ENCODE measurements at regions not wholly inside any gene's neighbourhood (a gene's known extent, or its start where the extent isn't known, plus 50 kb on each side); places are given as distances from the start of the nearest gene placed in this dataset.

DNA sequence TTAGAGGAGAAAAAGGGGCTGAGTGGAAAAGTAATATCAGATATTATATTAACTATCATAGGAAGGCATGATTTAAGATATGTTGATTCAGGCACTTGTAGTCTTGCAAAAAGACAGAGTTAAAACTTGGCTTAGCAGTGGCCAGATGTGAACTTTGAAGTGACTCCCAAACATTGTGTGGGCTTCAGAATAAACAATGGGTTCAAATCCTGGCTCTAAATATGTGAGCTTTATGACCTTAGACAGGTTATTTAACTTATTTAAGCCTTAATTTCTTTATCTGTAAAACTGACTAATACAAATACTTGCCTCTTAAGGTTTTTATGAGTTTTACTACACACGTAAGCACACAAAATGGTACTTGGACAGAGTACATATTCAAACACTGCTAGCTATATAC lies 85.9 kb downstream of the TNFSF18 start:
- H3K4me3 ChIP-seq: no peak overlapping the region
- intact Hi-C loops (cut with DNase I; ENCODE audit: low total_unique reads): loop anchor here (5.0 kb wide), 1 partner anchor 232 kb away; no protein-coding TSS in a partner anchor
- no peaks in the 10 kb centered on the region for H3K27me3 ChIP-seq
- TF ChIP-seq POLR2A (IDR thresholded peaks at IDR 0.05): no peak
- TF ChIP-seq, protein P1, sequence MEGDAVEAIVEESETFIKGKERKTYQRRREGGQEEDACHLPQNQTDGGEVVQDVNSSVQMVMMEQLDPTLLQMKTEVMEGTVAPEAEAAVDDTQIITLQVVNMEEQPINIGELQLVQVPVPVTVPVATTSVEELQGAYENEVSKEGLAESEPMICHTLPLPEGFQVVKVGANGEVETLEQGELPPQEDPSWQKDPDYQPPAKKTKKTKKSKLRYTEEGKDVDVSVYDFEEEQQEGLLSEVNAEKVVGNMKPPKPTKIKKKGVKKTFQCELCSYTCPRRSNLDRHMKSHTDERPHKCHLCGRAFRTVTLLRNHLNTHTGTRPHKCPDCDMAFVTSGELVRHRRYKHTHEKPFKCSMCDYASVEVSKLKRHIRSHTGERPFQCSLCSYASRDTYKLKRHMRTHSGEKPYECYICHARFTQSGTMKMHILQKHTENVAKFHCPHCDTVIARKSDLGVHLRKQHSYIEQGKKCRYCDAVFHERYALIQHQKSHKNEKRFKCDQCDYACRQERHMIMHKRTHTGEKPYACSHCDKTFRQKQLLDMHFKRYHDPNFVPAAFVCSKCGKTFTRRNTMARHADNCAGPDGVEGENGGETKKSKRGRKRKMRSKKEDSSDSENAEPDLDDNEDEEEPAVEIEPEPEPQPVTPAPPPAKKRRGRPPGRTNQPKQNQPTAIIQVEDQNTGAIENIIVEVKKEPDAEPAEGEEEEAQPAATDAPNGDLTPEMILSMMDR (IDR thresholded peaks at IDR 0.05): no peak
- WGBS, 2 donors: 85 to 90% methylated on average over 1 of the region's 1 CpG
- H3K9me3 ChIP-seq: no peaks in the 10 kb centered on the region
- H3K36me3 ChIP-seq (ENCODE audit: low read depth, missing control alignments): no peaks in the 10 kb centered on the region
- no peak overlapping the region for H3K27ac ChIP-seq
- no peak for DNase-seq
- H3K4me1 ChIP-seq: no peaks in the 10 kb centered on the region

DNA sequence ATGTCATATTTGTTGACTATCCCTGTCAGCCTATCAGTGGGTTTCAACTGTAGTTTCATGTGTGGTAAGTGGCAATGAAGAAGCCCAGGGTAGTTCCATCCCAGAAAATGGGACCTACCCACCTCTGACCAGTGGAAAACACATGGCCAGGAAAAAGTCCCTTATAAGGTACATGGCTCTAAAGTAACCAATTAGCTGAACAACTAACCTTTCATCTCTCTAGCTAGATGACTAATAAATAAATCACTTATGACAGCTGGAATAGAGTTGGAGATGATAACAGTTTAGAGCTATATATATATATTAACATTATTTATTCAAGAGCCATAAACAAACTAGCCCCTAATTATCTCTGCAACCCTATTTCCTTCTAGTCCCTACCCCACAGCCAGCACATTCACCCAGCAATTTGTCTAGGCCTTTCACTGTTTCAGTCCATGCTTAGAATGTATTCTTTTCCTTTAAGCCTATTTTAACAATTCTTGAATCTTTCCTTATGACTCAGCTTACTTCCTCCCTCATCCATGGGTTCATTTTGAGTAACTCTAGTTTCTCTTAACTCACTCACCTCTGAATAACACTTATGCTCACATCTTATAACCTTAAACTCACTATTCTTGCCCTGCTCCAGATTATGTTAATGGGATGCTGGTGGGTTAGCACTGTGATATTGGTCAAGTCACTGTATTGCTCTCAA lies 83.7 kb downstream of the TNFSF18 start:
- Histone ChIP-seq H3K9me3 (no peaks in the 10 kb centered on the region), H3K36me3 (ENCODE audit: low read depth, missing control alignments) (no peaks in the 10 kb centered on the region), H3K27ac (no peak overlapping the region), H3K4me1 (no peaks in the 10 kb centered on the region), H3K27me3 (no peaks in the 10 kb centered on the region), H3K4me3 (no peak overlapping the region)
- no peak for DNase-seq
- intact Hi-C loops (cut with DNase I; ENCODE audit: low total_unique reads): no loop called here
- TF ChIP-seq, protein P1 (IDR thresholded peaks at IDR 0.05): no peak
- TF ChIP-seq POLR2A (IDR thresholded peaks at IDR 0.05): no peak

DNA sequence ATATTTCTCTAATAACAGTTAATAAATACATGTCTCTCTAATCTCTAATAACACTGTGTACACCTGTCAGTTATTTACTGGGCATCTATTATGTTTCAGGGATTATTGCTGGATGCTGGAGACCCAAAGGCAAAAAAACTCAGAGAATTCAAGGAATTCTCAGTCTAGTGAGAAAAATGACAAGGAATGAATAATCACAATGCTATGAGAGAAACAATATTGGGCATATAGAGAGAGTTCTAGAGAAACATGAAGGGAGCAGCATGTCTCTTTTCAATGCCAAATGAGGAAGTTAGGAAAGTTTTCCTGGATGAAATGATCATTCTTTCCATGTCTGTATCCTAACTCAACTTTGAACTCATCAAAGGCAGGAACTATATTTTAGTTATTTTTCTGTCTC lies 82.8 kb downstream of the TNFSF18 start:
- Histone ChIP-seq H3K27ac (no peak overlapping the region), H3K4me1 (no peaks in the 10 kb centered on the region), H3K9me3 (no peaks in the 10 kb centered on the region), H3K4me3 (no peak overlapping the region), H3K36me3 (ENCODE audit: low read depth, missing control alignments) (no peaks in the 10 kb centered on the region), H3K27me3 (no peaks in the 10 kb centered on the region)
- TF ChIP-seq POLR2A (IDR thresholded peaks at IDR 0.05): no peak
- TF ChIP-seq, protein P1 (IDR thresholded peaks at IDR 0.05): no peak
- intact Hi-C loops (cut with DNase I; ENCODE audit: low total_unique reads): no loop called here
- DNase-seq: no peak

DNA sequence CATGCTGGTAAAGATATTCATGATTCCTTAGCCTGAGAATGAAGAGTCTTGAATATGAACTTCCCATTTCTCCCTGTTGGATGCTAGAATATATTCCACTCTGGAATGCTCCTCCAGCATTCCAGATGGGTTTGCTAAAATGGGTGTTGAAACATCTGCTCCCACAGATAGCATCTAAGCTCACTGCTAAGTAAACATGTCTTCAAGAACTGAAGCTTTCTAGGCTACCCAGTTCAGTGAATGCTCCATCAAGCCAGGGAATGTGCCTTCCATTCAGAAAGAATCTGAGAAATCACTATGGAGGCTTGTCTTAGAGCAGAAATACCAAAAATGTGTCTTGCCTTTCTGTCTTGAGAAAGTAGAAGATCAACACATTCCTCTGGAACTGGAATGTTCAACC lies 81.1 kb downstream of the TNFSF18 start:
- H3K27me3 ChIP-seq: no peaks in the 10 kb centered on the region
- DNase-seq: no peak
- intact Hi-C loops (cut with DNase I; ENCODE audit: low total_unique reads): no loop called here
- no peaks in the 10 kb centered on the region for H3K9me3 ChIP-seq
- no peak overlapping the region for H3K27ac ChIP-seq
- no peaks in the 10 kb centered on the region for H3K36me3 ChIP-seq (ENCODE audit: low read depth, missing control alignments)
- H3K4me1 ChIP-seq: no peaks in the 10 kb centered on the region
- no peak overlapping the region for H3K4me3 ChIP-seq
- TF ChIP-seq POLR2A (IDR thresholded peaks at IDR 0.05): no peak
- TF ChIP-seq, protein P1 (IDR thresholded peaks at IDR 0.05): no peak

DNA sequence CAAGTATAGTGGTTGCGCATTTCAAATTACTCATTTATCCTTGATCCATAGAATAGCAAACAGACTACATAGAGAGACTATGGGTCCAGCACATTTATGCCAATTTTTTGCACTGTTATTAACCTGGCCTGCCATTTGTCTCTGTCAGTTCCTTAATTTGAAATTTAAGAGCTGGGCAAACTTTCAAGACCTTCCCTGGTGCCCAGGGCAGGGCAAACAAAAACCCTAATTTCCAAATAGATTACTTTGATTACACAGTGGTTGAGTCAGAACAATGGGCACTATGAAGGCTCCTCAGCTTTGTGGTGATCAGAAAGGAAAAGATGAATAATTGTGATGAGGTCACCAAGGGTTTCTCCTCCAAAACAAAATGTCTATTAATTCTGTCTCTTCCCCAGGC lies 80.6 kb downstream of the TNFSF18 start:
- no peak overlapping the region for H3K4me3 ChIP-seq
- no peaks in the 10 kb centered on the region for H3K36me3 ChIP-seq (ENCODE audit: low read depth, missing control alignments)
- DNase-seq: no peak
- H3K27ac ChIP-seq: no peak overlapping the region
- intact Hi-C loops (cut with DNase I; ENCODE audit: low total_unique reads): no loop called here
- H3K27me3 ChIP-seq: no peaks in the 10 kb centered on the region
- no peaks in the 10 kb centered on the region for H3K4me1 ChIP-seq
- no peaks in the 10 kb centered on the region for H3K9me3 ChIP-seq
- 87 to 96% methylated on average over 1 of the region's 1 CpG for WGBS, 2 donors
- TF ChIP-seq, protein P1 (IDR thresholded peaks at IDR 0.05): no peak
- no peak for TF ChIP-seq POLR2A (IDR thresholded peaks at IDR 0.05)
